ENCODE measurements at regions not wholly inside any gene's neighbourhood (a gene's known extent, or its start where the extent isn't known, plus 50 kb on each side); places are given as distances from the start of the nearest gene placed in this dataset.

DNA sequence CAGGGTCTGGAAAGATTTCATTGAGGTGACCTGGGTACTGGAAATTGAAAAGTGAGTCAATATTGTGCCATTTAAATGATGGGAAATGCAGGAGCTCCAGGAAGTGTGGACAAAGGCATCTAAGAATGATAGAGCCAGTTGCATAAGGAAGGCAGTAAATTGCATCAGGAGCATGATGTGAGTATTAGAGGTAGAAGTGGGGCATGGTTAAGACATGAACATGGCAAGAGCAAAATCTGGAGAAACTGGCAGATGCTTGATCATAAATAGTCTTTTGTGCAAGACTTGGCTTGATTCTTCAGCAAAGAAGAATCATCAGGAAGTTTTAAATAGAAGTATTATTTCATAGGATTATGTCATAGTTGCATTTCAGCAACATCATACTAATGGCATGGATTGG is 157.4 kb upstream of the PUM3 start:
- ATAC-seq (ENCODE audit: low FRiP score) = no peak
- TF ChIP-seq, protein P1, sequence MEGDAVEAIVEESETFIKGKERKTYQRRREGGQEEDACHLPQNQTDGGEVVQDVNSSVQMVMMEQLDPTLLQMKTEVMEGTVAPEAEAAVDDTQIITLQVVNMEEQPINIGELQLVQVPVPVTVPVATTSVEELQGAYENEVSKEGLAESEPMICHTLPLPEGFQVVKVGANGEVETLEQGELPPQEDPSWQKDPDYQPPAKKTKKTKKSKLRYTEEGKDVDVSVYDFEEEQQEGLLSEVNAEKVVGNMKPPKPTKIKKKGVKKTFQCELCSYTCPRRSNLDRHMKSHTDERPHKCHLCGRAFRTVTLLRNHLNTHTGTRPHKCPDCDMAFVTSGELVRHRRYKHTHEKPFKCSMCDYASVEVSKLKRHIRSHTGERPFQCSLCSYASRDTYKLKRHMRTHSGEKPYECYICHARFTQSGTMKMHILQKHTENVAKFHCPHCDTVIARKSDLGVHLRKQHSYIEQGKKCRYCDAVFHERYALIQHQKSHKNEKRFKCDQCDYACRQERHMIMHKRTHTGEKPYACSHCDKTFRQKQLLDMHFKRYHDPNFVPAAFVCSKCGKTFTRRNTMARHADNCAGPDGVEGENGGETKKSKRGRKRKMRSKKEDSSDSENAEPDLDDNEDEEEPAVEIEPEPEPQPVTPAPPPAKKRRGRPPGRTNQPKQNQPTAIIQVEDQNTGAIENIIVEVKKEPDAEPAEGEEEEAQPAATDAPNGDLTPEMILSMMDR (IDR thresholded peaks at IDR 0.05) = no peak
- no peak for DNase-seq (ENCODE audit: low spot score)

DNA sequence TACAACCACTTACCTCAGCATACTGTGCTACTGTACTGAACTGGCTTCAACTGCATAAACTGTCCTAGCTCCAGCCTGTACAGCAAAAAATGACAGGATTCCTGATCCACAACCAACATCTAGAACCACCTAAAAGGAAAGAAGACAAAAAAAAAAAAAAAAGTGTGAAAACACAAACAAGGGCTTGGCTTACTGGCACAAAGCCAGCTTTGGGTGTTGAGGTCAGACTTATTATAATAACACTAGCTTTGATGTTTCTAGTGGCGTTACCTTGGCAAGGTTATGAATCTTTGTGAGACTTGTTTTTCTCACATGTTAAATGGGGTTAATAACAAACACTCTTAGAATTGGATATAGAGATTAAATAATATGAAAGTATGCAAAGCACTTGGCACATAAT is 148.5 kb upstream of the PUM3 start:
- no peak for ATAC-seq (ENCODE audit: low FRiP score)
- TF ChIP-seq, protein P1 (IDR thresholded peaks at IDR 0.05) = no peak
- no peak for DNase-seq (ENCODE audit: low spot score)

DNA sequence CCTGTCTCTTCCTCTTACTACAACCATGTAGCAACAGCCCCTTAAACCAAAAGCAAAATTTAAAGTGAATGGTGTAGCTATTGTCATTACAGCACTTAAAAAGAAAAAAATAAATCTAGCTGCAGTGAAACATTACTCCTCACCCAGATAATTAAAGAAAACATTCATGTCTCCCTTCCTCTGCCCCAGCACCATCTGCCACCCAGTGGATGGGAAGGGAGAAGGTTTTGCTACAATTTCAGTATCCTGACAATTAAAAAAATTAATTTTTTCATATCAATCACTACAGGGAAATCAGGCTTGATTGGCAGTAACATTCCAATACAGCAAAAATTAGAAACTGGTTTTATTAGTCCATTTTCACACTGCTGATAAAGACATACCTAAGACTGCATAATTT is 147.4 kb upstream of the PUM3 start:
- DNase-seq (ENCODE audit: low spot score) (no peak), ATAC-seq (ENCODE audit: low FRiP score) (no peak)
- TF ChIP-seq, protein P1 (IDR thresholded peaks at IDR 0.05) = no peak

DNA sequence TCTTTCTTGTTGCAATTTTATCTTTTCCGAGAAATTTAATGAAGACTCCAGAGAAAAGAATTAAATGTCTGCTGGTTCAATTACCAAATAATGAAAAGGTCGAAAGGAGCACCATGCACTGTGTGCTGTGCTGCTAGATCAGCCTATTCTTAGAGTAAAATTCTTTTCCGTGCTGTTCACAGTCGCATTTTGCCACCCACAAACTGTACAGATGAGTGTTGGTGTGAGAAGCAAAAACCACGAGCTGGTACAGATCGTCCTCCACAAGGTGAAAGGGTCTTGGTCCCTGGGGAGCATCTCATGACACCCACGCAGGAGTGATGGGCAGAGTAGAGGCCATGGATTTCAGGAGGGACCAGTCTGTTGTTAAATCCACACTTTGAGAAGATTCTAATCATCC is 143.8 kb upstream of the PUM3 start:
- TF ChIP-seq, protein P1 (IDR thresholded peaks at IDR 0.05) = no peak
- ATAC-seq (ENCODE audit: low FRiP score) = no peak
- DNase-seq (ENCODE audit: low spot score) = no peak

DNA sequence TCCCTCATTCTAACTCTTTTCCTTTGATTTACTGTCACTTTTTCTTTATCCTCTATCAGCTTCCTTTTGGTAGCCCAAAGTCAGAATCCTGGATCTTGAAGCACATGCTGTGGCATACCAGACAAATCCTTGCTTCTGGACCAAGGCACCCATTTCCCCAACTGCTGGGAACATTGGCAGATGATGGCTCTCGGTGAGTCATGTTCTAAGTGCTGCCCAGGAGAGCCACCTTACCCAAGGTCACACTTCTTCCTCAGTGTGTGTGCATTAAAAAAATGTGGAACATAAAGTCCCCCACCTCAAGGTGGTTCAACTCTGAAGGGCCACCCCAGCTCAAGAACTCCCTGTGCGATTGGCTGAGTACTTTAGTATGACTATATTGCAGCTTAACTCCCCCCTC is 141.4 kb upstream of the PUM3 start:
- no peak for ATAC-seq (ENCODE audit: low FRiP score)
- TF ChIP-seq, protein P1 (IDR thresholded peaks at IDR 0.05) = no peak
- DNase-seq (ENCODE audit: low spot score) = no peak

DNA sequence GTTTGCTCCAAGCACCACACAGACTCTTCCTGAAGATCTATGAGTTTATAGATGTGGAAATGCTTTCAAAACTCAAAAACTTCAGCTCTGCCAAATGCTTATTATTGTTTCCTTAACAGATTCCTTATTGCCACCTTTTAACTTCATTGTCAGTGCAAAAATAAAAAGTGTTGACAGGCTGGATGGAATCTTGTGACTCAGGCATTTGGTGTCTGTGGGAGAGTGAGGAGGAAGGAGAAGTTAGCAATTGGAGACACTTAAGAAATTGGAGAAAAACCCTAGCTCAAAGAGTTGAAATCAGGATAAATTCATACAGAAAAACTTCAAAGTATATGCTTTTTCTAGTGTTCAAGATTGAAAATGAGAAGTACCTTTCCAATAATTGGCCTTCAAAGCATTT is 140.6 kb upstream of the PUM3 start:
- no peak for DNase-seq (ENCODE audit: low spot score)
- TF ChIP-seq, protein P1 (IDR thresholded peaks at IDR 0.05) = no peak
- no peak for ATAC-seq (ENCODE audit: low FRiP score)

DNA sequence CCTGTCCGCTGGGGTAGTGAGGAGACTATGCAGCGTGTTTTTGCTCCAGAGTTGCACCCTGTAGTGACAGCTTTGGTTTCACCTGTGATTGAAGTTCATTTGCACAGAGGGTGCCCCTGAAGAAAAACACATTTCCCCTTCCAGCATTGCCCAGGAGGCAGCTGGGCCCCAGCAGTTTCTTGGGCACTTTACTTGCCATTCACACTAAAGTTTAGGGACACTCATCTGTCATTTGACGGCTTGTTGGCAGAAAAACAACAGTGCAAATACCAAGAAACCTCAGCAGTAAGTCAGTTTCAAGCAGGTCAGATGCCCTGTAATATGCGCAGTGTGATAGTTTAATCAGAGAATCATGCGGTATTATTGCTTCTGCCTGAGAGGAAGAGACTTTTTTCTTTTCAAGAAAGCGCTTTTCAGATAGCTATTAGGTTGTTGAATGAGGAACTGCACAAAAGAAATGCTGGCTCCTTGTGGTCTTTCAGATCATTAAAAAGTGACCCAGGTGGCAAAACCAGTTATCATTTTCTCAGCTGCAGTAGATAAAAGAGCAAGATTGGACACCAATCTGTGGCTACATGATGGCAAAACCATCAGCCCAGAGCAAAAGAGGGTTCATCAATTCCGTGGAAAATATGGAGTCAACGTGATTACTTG is 136.2 kb upstream of the PUM3 start:
- TF ChIP-seq, protein P1 (IDR thresholded peaks at IDR 0.05) = no peak
- ATAC-seq (ENCODE audit: low FRiP score) (no peak), DNase-seq (ENCODE audit: low spot score) (no peak)
